Uterus (tissue), 2 donors: ENCODE measurements at regions not wholly inside any gene's neighbourhood (a gene's known extent, or its start where the extent isn't known, plus 50 kb on each side); places are given as distances from the start of the nearest gene placed in this dataset.

Experiments used
- POLR2A ChIP-seq, 2 donors: fragments of 450-650 bp; IDR thresholded peaks; one replicate each; pipeline ENCODE4 v1.6.1; 2016; ENCODE audit warnings: antibody characterized with exemption in 2 of 2, mild to moderate bottlenecking in 1 of 2, moderate library complexity in 1 of 2
- TF ChIP-seq, protein P1 (sequence below), 4 experiments: fragments of 200-600 bp in 2 of 4; fragments of 450-650 bp in 2 of 4; sonication (generic) in 2 of 4; IDR thresholded peaks; one replicate each; pipeline ENCODE4 v1.5.1; 2016 to 2019; ENCODE audit warnings: antibody characterized with exemption in 4 of 4, mild to moderate bottlenecking in 2 of 4, moderate library complexity in 1 of 4

DNA sequence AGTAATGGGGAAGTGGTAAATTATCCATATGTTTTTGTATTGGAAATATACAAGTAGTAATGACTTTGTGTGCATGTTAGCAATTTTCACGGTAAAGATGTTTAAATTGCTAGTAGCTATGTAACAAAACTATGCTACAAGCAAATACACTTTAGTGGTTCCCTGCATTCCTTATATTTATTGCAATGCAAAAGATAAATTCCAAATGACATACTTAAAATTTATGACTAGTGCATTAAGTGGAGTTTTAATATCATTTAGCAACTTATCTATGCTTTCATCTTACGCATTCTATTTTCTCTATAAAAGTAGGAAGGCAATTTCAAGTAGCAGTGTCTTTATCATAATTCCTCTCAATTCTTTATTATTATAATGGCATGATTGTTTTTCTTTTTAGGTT lies 482.8 kb downstream of the SLITRK5 start:
- TF ChIP-seq, protein P1, sequence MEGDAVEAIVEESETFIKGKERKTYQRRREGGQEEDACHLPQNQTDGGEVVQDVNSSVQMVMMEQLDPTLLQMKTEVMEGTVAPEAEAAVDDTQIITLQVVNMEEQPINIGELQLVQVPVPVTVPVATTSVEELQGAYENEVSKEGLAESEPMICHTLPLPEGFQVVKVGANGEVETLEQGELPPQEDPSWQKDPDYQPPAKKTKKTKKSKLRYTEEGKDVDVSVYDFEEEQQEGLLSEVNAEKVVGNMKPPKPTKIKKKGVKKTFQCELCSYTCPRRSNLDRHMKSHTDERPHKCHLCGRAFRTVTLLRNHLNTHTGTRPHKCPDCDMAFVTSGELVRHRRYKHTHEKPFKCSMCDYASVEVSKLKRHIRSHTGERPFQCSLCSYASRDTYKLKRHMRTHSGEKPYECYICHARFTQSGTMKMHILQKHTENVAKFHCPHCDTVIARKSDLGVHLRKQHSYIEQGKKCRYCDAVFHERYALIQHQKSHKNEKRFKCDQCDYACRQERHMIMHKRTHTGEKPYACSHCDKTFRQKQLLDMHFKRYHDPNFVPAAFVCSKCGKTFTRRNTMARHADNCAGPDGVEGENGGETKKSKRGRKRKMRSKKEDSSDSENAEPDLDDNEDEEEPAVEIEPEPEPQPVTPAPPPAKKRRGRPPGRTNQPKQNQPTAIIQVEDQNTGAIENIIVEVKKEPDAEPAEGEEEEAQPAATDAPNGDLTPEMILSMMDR (IDR thresholded peaks at IDR 0.05), result no peak
- TF ChIP-seq POLR2A (IDR thresholded peaks at IDR 0.05), result no peak
